NCI-H146 (cell line): ENCODE measurements at regions not wholly inside any gene's neighbourhood (a gene's known extent, or its start where the extent isn't known, plus 50 kb on each side); places are given as distances from the start of the nearest gene placed in this dataset.
"Not testable (repeated sequence)": the region's sequence is repeated elsewhere in the genome, so short reads cannot be mapped to it uniquely, and the experiment has no call there.

Experiments
- DNase-seq: peaks from one replicate; lab custom pipeline; 2025; lab: John Stamatoyannopoulos, UW

DNA sequence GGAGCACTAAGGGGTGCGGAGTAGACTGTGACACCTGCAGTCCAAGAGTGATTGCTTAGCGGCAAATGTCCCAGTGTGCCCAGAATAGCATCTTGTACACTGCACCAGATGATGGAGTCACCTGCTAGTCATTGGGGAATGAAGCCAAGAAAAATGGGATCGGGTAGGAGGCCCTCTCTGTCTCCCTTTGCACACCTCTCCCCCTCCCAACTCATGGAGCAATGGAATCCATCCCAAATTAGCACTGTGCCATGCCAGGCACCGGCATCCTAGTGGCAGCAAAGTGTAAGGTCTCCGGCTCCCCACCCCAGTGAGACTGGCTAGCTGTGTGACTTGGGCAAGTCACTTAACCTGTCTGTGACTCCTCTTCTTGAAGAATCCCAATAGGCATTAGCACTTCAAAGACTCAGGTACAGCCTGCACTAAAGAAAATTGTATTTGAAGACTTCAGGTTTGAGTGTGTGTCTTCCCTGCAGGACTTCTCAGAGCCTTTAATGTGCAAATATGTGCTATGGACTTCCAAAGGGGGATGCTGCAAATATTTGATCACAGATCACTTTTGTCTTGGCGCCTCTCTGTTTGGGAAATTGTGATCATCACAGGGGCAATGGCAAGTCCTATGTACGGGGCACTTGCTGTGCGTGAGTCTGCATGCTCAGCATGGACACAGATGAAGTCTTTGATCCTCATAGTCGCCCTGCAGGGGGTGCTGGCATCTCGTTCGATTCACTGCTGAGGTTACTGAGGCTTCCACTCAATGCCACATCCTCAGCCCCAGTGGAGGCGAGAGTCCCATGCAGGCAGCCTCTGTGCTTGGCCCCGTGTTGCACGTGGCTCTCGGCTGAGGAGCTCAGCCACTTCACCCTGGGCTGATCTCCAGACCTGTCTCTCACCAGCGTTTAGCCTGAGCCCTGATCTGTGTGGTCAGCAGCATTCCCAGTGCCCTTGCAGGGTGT, 272.9 kb upstream of the C1orf174 start:
- no peak for DNase-seq

DNA sequence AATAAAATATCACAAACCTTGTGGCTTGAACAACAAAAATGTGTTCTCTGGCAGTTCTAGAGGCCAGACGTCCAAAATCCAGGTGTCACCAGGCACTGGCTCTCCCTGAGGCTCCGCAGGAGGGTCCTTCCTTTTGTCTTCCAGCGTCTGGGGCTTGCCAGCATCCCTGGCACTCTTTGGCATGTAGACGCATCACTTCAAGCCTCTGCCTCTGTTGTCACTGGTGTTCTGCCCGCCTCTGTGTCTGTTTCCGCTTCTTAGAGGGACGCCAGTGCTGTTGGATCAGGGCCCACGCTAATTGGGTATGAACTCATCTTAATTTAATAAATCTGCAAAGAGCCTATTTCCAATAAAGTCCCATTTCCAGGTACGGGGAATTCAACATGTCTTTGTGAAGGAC, 273.7 kb upstream of the C1orf174 start:
- no peak for DNase-seq

DNA sequence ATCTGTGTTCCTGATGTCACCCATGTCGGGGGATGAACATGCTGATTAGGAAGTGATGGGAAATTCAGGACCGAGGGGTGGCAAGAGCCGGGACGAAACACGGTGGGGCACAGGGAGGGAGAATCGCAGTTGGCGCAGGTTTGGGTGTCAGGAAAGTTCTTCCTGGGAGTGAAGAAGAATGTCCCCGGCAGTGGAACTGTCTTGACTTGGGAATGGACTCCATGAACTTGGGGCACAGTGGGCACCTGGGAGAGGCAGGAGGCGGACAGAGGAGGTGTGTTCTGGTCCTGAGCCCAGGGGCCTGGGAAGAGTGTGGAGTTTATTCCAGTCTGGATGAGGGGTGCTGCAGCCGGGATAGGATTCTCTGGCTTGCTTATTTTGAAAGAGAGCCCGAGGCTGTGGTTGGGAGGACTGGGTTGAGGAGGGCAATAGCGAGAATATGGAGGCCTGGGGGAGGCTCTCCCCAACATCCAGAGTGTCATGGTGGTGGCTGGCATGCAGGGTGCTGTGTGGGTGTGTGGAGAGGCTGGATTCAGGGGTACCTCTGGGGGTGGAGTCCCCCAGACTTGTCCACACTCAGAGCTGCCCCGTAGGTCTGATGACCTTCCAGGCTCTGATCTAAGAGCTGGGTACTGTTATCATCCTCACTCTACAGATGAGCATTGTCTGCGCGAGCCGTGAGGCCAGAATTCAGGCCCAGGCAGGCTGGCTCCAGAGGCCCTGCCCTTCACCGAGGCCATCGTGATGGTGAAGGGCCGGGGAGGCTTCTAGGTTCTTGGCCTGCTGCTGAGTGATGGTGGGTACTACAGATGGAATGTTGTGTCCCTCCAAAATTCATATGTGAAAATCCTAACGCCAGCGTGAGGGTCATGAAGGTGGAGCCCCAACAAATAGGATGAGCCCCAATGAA, 274.5 kb upstream of the C1orf174 start:
- DNase-seq: no peak

DNA sequence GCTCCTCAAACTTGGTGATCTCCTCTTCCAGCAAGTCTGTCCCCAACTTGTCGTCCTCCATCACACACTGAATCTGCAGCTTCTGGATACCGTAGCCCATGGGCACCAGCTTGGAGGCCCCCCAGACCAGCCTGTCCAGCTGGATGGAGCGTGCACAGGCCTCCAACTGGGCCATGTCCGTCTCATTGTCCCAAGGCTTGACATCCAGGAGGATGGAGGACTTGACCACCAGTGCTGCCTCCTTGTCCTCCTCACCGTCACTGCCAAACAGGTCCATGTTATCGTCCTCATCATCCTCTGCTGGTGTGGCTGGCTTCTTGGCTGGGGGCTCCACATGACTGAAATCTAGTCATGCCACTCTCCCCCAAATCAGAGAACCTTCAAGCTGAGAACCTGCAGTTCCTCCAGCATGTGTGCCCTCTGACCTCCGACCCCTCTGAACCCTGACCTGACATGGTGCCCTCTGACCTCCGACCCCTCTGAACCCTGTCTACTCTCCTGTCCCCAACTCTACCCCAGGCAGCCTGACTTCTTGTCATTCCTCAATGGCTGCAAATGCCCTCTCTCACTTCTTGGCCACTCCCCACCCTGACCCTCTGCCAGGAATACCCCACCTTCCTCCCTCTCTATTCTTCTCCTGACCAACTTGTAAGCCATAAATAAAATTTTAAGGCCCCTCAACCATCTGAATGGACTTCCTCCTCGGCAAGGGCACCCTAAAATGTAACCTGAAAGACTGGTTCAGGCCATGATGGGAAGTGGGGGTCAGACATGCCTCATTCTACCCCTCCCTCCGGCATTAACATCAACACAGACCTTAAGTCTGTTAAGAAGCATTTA, 275.7 kb upstream of the C1orf174 start:
- DNase-seq: no peak

DNA sequence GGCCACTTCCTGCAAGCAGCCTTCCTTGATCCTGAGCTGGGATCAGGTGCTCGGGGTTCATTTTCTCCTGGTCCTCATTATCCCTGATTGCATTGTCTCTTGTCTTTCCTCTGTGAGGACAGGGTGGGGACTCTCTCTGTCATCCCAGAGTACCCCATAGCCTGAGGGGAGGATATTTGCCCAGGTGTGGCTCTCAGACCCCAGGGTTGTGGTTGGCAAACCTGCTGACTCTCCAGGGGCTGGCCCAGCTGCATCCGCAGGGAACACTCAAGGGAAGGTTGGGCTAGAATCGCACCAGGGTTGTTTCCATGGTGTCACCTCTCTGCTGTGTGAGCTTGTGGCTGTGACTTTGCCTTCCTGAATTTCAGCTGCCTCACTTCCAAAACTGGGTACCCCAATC, 276.8 kb upstream of the C1orf174 start:
- DNase-seq: no peak

DNA sequence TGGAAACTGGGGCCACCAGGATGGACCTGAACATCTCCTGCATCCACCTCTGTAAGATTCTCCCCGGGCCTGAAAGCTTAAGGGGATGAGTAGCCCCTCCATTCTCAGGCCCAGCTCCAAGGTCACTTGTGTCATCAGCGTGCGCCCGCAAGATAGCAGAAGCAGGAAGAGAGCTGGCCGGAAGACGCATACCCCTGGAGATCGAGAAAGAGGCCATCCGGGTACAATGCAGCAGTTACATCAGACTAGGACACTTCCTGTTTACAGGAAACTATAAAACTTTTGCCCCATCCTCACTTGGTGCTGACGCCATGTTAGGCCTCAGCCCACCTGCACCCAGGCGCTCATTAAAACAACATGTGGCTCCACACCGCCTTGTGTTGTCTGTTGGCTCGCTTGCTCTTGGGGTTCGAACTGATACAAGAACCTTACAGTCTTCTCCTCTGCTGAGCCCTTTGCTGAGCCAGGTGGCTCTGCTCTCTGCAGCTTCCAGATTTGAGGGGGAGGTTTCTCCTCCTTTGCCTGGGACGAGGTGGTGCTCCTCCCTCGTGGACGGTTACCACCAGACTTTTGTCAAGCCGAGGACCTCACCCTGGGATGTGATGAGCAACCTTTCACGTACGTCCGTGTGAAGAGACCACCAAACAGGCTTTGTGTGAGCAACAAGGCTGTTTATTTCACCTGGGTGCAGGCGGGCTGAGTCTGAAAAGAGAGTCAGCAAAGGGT, 277.5 kb upstream of the C1orf174 start:
- no peak for DNase-seq

DNA sequence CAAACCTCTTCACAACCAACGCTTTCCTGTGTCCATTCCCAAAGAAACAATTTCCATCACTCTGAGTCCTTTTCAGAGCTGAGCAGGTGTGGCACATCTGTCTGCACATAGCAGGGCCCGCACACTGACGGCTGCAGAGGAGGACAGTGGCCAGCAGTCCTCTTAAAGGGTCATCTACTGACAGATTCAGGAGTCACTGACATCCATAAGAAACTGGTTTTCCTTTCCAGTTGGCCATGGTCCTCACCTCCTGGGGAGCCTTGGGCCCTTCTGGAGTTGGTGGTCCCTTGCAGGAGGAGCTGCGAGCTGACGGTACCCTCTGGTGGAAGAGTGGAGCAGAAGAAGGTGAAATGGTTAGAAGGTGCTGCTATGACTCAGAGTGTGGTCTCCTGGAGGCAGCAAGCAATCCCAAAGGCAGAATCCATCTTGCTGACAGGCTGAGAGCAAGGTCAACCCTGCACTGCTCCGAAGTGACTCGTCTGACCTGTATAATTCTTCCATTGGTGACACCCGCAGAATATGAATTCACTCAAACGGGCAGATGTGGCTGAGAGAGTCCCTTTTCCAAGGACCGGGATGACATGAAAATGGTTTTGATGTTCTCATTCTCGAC, 278.5 kb upstream of the C1orf174 start:
- no peak for DNase-seq

DNA sequence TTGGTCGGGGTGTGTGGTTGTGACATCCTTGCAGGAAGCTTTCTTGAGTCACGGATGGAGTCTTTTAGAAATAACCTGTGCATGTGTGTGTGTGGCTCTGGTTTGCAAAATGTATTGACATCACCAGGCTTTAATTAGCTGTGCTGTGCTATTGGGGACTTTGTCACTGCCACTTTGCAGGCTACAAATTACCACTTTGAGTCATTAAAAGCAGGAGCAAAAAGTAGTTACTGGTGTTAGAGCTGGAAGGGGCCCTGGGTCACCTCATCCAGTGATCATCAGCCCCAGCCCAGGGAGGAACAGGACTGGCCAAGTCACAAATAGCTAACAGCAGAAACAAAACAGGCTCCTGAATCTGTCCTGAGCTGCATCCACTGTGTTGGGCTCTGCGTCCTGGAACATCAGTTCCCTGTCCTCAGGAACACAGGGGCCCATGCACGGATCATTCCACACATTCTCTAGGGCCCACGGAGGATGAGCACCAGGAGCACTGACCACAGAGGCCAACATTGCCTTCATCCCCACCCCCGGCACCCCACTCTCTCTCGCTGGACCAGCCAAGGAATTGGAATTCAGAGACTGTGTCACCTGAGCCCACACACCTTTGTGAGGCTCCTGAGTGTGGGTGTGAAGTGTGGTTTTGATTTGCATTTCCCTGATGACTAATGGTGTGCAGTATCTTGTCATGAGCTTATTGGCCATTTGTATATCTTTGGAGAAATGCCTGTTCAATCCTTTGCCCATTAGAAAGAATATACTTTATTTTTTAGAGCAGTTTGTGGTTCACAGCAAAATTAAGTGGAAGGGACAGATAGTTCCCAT, 280.1 kb upstream of the C1orf174 start:
- no peak for DNase-seq

DNA sequence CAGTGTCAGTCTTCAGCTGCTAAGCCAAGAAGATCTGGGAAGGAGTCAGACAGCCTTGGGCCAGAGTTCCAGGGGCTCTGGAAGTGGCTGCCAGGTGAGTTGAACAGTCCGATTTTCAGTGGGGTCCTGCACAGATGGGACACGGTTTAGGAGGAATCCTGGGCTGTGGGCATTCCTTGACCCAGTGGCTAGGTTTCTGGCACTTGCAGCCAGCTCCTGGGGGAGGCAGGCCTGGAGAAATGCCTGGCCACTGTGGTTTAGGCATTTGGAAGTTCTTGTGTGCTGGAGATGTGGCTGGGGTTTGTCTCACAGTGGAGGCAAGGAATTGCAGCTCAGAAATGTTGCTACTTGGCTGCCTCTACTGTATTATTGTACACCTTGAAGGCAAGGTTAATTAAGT, 286.4 kb upstream of the C1orf174 start:
- not testable (repeated sequence) for DNase-seq

DNA sequence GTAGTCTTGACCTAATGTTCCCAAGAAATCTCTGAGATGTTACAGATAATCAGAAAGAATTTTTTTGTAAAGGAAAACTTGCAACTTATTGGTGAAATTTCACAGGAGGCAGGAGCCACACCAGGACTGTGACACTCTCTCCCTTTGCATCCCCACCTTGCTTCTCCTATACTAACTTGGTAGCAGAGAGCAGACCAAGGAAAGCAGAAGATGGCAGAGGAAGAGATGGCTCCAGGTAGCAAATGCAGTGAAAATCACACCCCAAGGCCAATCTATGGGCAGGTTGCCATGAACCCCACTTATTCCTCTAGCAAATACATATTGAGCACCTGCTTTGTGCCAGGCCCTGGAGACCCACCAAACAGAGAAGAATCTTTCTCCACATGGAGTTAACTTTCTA, 303.4 kb upstream of the C1orf174 start:
- DNase-seq: no peak

DNA sequence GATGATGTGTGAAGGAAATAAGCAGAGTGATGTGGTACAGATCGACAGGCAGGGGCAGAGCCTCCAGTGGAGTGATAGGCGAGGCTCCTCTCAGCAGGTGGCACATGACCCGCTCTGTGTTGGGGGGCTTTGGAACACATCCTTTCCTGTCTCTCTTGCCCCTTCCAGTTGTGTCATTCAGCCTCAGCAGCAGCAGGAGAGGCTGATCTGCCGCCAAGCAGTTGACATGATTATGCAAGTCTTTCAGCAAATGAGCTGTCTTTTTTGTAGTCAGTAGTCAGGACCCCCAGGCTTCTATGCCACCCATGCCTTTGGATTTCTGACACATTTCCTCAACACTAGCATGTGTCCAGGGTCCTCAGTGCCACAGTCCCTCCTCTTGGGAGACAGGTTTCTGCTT, 307.1 kb upstream of the C1orf174 start:
- no peak for DNase-seq

DNA sequence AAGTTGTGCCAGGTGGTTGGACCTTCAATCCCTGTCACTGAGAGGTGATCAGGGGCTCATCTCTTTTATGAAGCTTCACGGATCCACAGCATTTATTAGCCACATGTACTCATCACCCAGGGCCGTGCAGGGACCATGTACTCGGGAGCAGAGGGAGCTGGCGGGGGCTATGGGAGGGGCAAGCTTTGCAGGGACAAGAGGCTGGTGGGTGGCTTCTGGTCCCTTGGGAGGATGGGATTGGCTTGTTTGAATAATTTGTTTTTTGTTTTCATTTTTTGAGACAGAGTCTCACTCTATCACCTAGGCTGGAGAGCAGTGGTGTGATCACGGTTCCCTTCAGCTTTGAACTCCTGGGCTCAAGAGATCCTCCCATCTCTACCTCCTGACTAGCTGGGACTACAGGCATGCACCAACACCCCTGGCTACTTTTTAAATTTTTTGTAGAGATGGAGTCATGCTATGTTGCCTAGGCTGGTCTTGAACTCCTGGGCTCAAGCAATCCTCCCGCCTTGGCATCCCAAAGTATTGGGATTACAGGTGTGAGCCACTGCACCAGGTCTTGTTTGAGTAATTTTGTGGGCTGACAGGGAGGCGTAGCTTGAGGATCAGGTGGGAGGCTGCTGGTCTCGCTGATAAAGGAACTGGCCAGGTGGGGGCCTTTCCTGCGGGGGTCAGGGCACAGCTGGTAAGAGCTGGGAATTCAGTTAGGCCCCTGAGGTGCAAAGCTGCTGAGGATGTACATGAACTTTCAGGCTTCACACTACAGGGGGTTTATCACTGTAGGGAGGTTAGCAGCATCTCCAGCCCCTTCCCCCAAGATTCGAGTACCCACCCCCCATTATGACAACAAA, 308.0 kb upstream of the C1orf174 start:
- no peak for DNase-seq

DNA sequence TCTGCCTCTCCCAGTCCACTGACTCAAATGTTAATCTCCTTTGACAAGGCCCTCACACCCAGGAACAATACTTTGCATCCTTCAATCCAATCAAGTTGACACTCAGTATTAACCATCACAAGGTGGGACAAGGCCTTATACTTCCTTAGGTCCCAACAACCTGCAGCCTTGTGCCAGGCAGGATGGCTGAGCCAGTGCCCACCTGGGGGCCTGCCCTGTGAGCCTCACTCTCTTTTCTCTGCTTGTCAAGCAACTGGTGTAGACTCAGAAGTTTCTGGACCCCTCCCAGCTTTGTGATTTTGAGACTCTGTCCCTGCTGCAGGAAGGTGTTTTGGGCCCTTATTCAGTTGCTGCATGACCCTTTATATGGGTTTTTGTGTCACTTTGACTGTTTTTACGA, 310.0 kb upstream of the C1orf174 start:
- no peak for DNase-seq

DNA sequence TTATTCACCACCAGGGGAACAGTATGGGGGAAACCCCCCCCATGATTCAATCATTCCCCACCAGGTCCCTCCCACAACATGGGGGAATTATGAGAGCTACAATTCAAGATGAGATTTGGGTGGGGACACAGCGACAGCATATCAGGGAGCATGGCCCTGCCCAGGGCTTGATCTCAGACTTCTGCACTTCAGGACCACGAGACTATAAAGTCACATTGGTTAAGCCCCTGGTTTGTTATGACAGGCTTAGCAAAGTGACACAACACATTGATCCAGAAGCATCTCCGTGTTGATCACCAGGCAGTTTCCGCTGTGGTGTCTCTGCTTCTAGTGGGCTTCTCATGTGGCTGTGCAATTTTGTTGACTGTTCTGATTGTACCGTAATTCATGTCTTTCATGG, 312.7 kb upstream of the C1orf174 start:
- DNase-seq: no peak

DNA sequence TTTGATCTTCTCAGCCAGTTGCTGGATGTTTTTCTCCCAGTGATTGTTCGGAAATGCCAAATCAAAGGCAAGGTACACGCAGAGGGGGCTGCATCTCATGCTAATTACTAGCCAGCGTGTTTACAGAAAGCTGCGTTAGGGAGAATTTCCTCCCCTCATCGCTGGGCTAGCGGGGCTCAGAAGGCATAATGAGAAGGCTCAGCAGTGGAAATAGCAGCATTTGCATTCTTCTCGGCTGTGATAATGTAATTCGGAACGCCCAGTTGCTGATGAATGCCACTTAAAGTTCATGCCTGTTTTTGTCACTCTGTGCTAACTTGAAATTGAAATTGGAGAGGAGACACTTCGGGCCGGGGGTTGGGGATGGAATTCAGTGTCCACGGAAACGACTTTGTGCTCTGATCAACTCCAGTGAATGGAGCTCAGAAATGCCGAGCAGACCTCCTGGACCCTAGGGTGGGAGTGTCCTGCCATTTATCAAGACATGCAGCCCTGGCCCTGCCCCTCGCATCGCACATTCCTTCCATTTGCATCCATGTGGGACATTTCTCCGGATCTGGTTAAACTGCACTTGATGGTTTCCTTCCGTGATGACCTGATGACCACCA, 313.4 kb upstream of the C1orf174 start:
- no peak for DNase-seq

DNA sequence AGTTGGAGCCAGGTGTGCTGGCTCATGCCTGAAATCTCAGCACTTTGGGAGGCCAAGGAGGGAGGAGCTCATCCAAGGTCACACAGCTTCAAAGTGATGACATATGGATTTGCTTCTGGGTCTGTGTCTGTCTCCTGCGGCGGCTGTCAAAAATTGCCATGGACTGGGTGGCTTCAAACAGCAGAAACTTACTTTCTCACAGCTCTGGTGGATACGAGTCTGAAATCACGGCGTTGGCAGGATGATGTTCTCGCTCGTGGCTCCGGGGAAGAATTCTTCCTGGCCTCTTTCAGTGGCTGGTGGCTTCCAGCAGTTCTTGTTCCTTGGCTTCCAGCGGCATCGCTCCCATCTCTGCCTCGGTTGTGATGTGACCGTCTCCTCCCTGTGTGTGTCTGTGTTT, 314.8 kb upstream of the C1orf174 start:
- DNase-seq: no peak

DNA sequence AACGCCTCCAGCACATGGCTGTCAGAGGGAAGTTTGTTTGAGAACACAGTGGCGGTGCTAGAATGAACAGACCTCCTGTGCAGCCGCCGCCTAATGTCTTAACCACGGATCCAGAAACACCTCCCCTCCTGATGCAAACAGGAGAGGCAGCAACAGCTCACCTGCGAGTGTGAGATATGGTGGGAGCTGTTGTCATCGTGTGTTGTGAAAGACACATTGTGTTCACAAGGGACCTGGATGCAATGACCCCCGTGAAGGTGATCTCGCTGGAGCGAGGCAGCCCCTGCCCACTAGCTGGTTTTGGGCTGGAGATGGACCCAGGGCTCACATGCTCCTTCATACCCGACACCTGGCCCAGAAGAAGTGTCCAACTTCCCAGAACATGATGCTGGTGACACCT, 315.3 kb upstream of the C1orf174 start:
- DNase-seq: no peak

DNA sequence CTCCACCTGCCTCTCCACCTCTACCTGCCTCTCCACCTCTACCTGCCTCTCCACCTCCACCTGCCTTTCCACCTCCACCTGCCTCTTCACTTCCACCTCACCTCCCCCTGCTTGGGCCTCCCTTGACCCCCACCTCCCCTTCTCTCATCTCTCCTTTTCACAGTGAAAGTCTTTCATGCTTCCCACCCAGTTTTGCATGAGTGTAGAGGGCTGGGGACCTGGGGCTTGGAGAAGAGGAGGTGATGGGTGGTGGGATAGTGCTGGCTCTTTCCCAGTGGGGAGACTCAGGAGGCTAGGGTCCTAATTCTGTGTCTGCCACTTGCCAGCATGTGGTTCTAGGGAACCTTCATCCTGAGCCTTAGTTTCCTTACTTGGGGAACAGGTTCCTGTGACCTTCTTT, 316.2 kb upstream of the C1orf174 start:
- DNase-seq: no peak

DNA sequence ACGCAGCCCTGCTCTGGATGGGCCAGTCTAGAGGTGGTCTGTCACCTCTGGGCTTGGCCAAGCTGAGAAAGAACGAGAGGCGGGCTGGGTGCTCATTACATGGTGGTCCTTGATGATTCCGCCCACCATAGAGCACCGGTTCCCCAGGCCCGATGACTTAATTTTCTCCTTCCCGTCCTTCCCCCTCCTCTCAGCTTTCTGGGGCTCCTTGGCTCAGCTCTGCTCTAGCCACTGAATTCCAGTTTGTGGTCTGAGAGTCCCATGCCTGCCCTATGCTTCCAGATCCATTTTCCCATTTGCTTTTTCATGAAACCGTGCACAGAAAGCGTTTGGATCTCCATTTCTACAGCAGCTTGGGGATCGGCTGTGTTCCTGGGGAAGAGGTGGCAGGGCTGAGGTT, 318.5 kb upstream of the C1orf174 start:
- no peak for DNase-seq
